ENCODE measurements at regions not wholly inside any gene's neighbourhood (a gene's known extent, or its start where the extent isn't known, plus 50 kb on each side); places are given as distances from the start of the nearest gene placed in this dataset.

- TF ChIP-seq PRDM15 (CRISPR knock-in tag; IDR thresholded peaks at IDR 0.05) (no peak), RBBP5 (conservative IDR thresholded peaks at IDR 0.05) (no peak), IRF3 (IDR thresholded peaks at IDR 0.05) (no peak), SIX5 (IDR thresholded peaks at IDR 0.05; ENCODE audit: low read depth, low read length, severe bottlenecking) (no peak), SRF (IDR thresholded peaks at IDR 0.05; ENCODE audit: low read depth in 2 of 2, low read length in 2 of 2) (no peak), BCL11A (IDR thresholded peaks at IDR 0.05; ENCODE audit: low read depth, low read length) (peak; percentile 60; the same call in 1 of the 2 replicates), SKIL (IDR thresholded peaks at IDR 0.05; ENCODE audit: low read depth, poor library complexity, severe bottlenecking) (peak; percentile 45), REST (IDR thresholded peaks at IDR 0.05; ENCODE audit: low read depth, low read length) (no peak), CHD1 (IDR thresholded peaks at IDR 0.05; ENCODE audit: low read depth, low read length) (no peak), RFX5 (IDR thresholded peaks at IDR 0.05; ENCODE audit: low read depth, low read length) (no peak), LARP7 (IDR thresholded peaks at IDR 0.05) (no peak), NR2C1 (IDR thresholded peaks at IDR 0.05) (no peak), RAD21 (IDR thresholded peaks at IDR 0.05; ENCODE audit: insufficient read depth, low read depth, low read length) (no peak), SP1 (IDR thresholded peaks at IDR 0.05; ENCODE audit: low read depth, low read length) (no peak), ASH2L (IDR thresholded peaks at IDR 0.05; ENCODE audit: borderline replicate concordance, low read depth) (no peak), RELA (IDR thresholded peaks at IDR 0.05; ENCODE audit: borderline replicate concordance, partially characterized antibody) (no peak), IRF4 (IDR thresholded peaks at IDR 0.05; ENCODE audit: low read depth, low read length) (no peak), IRF5 (IDR thresholded peaks at IDR 0.05; ENCODE audit: borderline replicate concordance) (no peak), TCF3 (IDR thresholded peaks at IDR 0.05; ENCODE audit: borderline replicate concordance, insufficient read depth, low read depth, low read length) (no peak), BMI1 (IDR thresholded peaks at IDR 0.05; ENCODE audit: borderline replicate concordance) (peak; percentile 45; the same call in 1 of the 2 replicates), RUNX3 (IDR thresholded peaks at IDR 0.05; ENCODE audit: low read length) (peak; percentile 80)
Observed at GRCh38 chr13:79660361-79660760, 179.4 kb downstream of the NDFIP2 start (continued).

Data from GM12878 (cell line).